Right atrium auricular region (tissue), 2 donors: ENCODE measurements at regions not wholly inside any gene's neighbourhood (a gene's known extent, or its start where the extent isn't known, plus 50 kb on each side); places are given as distances from the start of the nearest gene placed in this dataset.

Experiments
- DNase-seq: peaks from one replicate; pipeline ENCODE4 v3.0.0-alpha.2; 2019; ENCODE audit warnings: low spot score
- H3K27ac ChIP-seq, 2 donors: fragments of 200-600 bp; sonication (generic); 1 replicate in 1 of 2; 2 replicates in 1 of 2; pipeline ENCODE4 v1.5.1; 2016 to 2019
- H3K27me3 ChIP-seq, 2 donors: fragments of 200-600 bp; sonication (generic); one replicate each; pipeline versions ENCODE4 v1.5.1 to v1.6.0; 2017 to 2019
- H3K36me3 ChIP-seq: fragments of 200-600 bp; sonication (generic); one replicate; pipeline ENCODE4 v1.5.1; 2016
- H3K4me1 ChIP-seq, 2 donors: fragments of 200-600 bp; sonication (generic); one replicate each; pipeline versions ENCODE4 v1.5.1 to v1.6.0; 2017 to 2019
- H3K4me3 ChIP-seq, 2 donors: fragments of 200-600 bp; sonication (generic); 1 replicate in 1 of 2; 2 replicates in 1 of 2; pipeline ENCODE4 v1.5.1; 2017 to 2019; ENCODE audit warnings: mild to moderate bottlenecking in 1 of 2, moderate library complexity in 1 of 2
- H3K9me3 ChIP-seq, 2 donors: fragments of 200-600 bp; sonication (generic); one replicate each; pipeline ENCODE4 v1.5.1; 2019
- CTCF ChIP-seq, 2 donors: fragments of 200-600 bp; sonication (generic); IDR thresholded peaks; one replicate each; pipeline ENCODE4 v1.5.1; 2019; ENCODE audit warnings: antibody characterized with exemption in 2 of 2

- H3K4me1 ChIP-seq, result peaks cover 0 to 14% of the 10 kb centered on the region in 2 donors
- no peak overlapping the region for H3K4me3 ChIP-seq
These were observed 51.1 kb upstream of the COL5A1 start for GRCh38 chr9:134590240-134591081.

GRCh38 chr9:134591082-134591571 lies 50.5 kb upstream of the COL5A1 start:
- peak overlapping the region; percentile 58 to 66 for H3K27ac ChIP-seq
- peaks cover 0 to 14% of the 10 kb centered on the region in 2 donors for H3K4me1 ChIP-seq
- peak; percentile 57 for DNase-seq
- no peaks in the 10 kb centered on the region for H3K27me3 ChIP-seq
- TF ChIP-seq CTCF (IDR thresholded peaks at IDR 0.05), result no peak
- H3K36me3 ChIP-seq, result no peaks in the 10 kb centered on the region
- no peak overlapping the region for H3K4me3 ChIP-seq
- no peaks in the 10 kb centered on the region for H3K9me3 ChIP-seq

More at GRCh38 chr9:134590240-134591081, 51.1 kb upstream of the COL5A1 start:
- no peaks in the 10 kb centered on the region for H3K36me3 ChIP-seq
- DNase-seq, result peak; percentile 66
- no peak overlapping the region for H3K27ac ChIP-seq
- no peak for TF ChIP-seq CTCF (IDR thresholded peaks at IDR 0.05)
- H3K27me3 ChIP-seq, result no peaks in the 10 kb centered on the region
- H3K9me3 ChIP-seq, result no peaks in the 10 kb centered on the region

GRCh38 chr9:134591573-134591981 lies 50.0 kb upstream of the COL5A1 start:
- Histone ChIP-seq H3K27ac (peak overlapping the region; percentile 58 to 66), H3K9me3 (no peaks in the 10 kb centered on the region), H3K4me1 (peaks cover 0 to 14% of the 10 kb centered on the region in 2 donors), H3K27me3 (no peaks in the 10 kb centered on the region), H3K36me3 (no peaks in the 10 kb centered on the region), H3K4me3 (no peak overlapping the region)
- peak; percentile 56 for DNase-seq
- TF ChIP-seq CTCF (IDR thresholded peaks at IDR 0.05), result no peak
